Stimulated activated naive B cell treated with anti-CD40 and anti-IgM and Interleukin-4, amounts not matched to agents 10 μg/mL and 1 μg/mL and 100 μg/mL, for 72 hours (primary cell): ENCODE measurements at regions not wholly inside any gene's neighbourhood (a gene's known extent, or its start where the extent isn't known, plus 50 kb on each side); places are given as distances from the start of the nearest gene placed in this dataset.
"Not testable (repeated sequence)": the region's sequence is repeated elsewhere in the genome, so short reads cannot be mapped to it uniquely, and the experiment has no call there.

Source experiments
- ATAC-seq, 2 donors: fragments of 150-1000 bp; cut with Tn5 transposase; replicated peaks; 2 replicates each; pipeline ENCODE4 v1.10.0; 2021; ENCODE audit warnings: moderate library complexity in 1 of 2
- DNase-seq: peaks from one replicate; pipeline ENCODE4 v3.0.0; 2021
- H3K27ac Mint-ChIP-seq: one replicate; pipeline ENCODE4 v1.8.0; 2022; ENCODE audit warnings: mild to moderate bottlenecking, mixed read lengths
- H3K27me3 Mint-ChIP-seq, 2 donors: one replicate each; pipeline ENCODE4 v1.8.0; 2022; ENCODE audit warnings: mixed read lengths in 2 of 2
- H3K36me3 Mint-ChIP-seq, 2 donors: one replicate each; pipeline ENCODE4 v1.8.0; 2022; ENCODE audit warnings: mixed read lengths in 2 of 2, mild to moderate bottlenecking in 1 of 2
- H3K4me1 Mint-ChIP-seq, 2 donors: one replicate each; pipeline ENCODE4 v1.8.0; 2022; ENCODE audit warnings: mixed read lengths in 2 of 2, mild to moderate bottlenecking in 1 of 2
- H3K4me3 Mint-ChIP-seq, 2 donors: one replicate each; pipeline ENCODE4 v1.8.0; 2022; ENCODE audit warnings: mild to moderate bottlenecking in 2 of 2, mixed read lengths in 2 of 2, moderate library complexity in 1 of 2
- H3K9me3 Mint-ChIP-seq, 2 donors: one replicate each; pipeline ENCODE4 v1.8.0; 2022; ENCODE audit warnings: mixed read lengths in 2 of 2, mild to moderate bottlenecking in 1 of 2

GRCh38 chr17:27958708-27959381, 65.7 kb upstream of the LYRM9 start:
- no peak overlapping the region for H3K4me3 Mint-ChIP-seq
- DNase-seq (no peak), ATAC-seq (no peak)
- no peak overlapping the region for H3K27ac Mint-ChIP-seq
- no peaks in the 10 kb centered on the region for H3K9me3 Mint-ChIP-seq
- H3K4me1 Mint-ChIP-seq = no peaks in the 10 kb centered on the region
- H3K27me3 Mint-ChIP-seq = peaks cover 9 to 19% of the 10 kb centered on the region in 2 donors
- H3K36me3 Mint-ChIP-seq = no peaks in the 10 kb centered on the region

- Mint-ChIP-seq H3K4me3 (no peak overlapping the region), H3K36me3 (no peaks in the 10 kb centered on the region), H3K9me3 (no peaks in the 10 kb centered on the region), H3K27me3 (peaks cover 9 to 18% of the 10 kb centered on the region in 2 donors), H3K4me1 (no peaks in the 10 kb centered on the region), H3K27ac (no peak overlapping the region)
- ATAC-seq = no peak
- no peak for DNase-seq
These were observed 66.2 kb upstream of the LYRM9 start for GRCh38 chr17:27959382-27959709.

- no peak overlapping the region for H3K4me3 Mint-ChIP-seq
- ATAC-seq = no peak
- DNase-seq = no peak
- H3K36me3 Mint-ChIP-seq = no peaks in the 10 kb centered on the region
- no peaks in the 10 kb centered on the region for H3K9me3 Mint-ChIP-seq
- peaks cover 9 to 19% of the 10 kb centered on the region in 2 donors for H3K27me3 Mint-ChIP-seq
- H3K27ac Mint-ChIP-seq = no peak overlapping the region
- H3K4me1 Mint-ChIP-seq = no peaks in the 10 kb centered on the region
These were observed 67.2 kb upstream of the LYRM9 start for GRCh38 chr17:27960183-27960849.

- not testable (repeated sequence) for DNase-seq, ATAC-seq, H3K36me3 Mint-ChIP-seq, H3K9me3 Mint-ChIP-seq, H3K4me1 Mint-ChIP-seq, H3K27ac Mint-ChIP-seq, H3K4me3 Mint-ChIP-seq
- peaks cover 9 to 18% of the 10 kb centered on the region in 2 donors for H3K27me3 Mint-ChIP-seq
These were observed 69.4 kb upstream of the LYRM9 start for GRCh38 chr17:27962581-27962980.

GRCh38 chr17:27965224-27965623, 72.1 kb upstream of the LYRM9 start:
- no peak for DNase-seq
- no peaks in the 10 kb centered on the region for H3K36me3 Mint-ChIP-seq
- no peak overlapping the region for H3K4me3 Mint-ChIP-seq
- H3K27ac Mint-ChIP-seq = no peak overlapping the region
- H3K9me3 Mint-ChIP-seq = peaks cover 0 to 2% of the 10 kb centered on the region in 2 donors
- H3K27me3 Mint-ChIP-seq = peaks cover 15 to 33% of the 10 kb centered on the region in 2 donors
- ATAC-seq = no peak
- H3K4me1 Mint-ChIP-seq = no peaks in the 10 kb centered on the region

GRCh38 chr17:27968206-27968732, 74.2 kb upstream of the NLK start:
- peaks cover 16 to 33% of the 10 kb centered on the region in 2 donors for H3K27me3 Mint-ChIP-seq
- no peak for ATAC-seq

GRCh38 chr17:27970587-27970986, 71.9 kb upstream of the NLK start:
- Mint-ChIP-seq H3K9me3 (peaks cover 0 to 2% of the 10 kb centered on the region in 2 donors), H3K4me3 (no peak overlapping the region), H3K4me1 (no peaks in the 10 kb centered on the region), H3K27me3 (peaks cover 16 to 23% of the 10 kb centered on the region in 2 donors), H3K36me3 (peaks cover 0 to 2% of the 10 kb centered on the region in 2 donors), H3K27ac (no peak overlapping the region)
- ATAC-seq (no peak), DNase-seq (no peak)

More at GRCh38 chr17:27968206-27968732, 74.2 kb upstream of the NLK start:
- no peak for DNase-seq
- Mint-ChIP-seq H3K27ac (no peak overlapping the region), H3K9me3 (peaks cover 0 to 2% of the 10 kb centered on the region in 2 donors), H3K4me1 (no peaks in the 10 kb centered on the region), H3K36me3 (peaks cover 0 to 2% of the 10 kb centered on the region in 2 donors), H3K4me3 (no peak overlapping the region)

GRCh38 chr17:27973258-27974044, 69.0 kb upstream of the NLK start:
- Mint-ChIP-seq H3K4me1 (no peaks in the 10 kb centered on the region), H3K27ac (no peak overlapping the region), H3K27me3 (peaks cover 16 to 18% of the 10 kb centered on the region in 2 donors), H3K9me3 (no peaks in the 10 kb centered on the region), H3K4me3 (no peak overlapping the region), H3K36me3 (peaks cover 0 to 2% of the 10 kb centered on the region in 2 donors)
- no peak for ATAC-seq
- DNase-seq = no peak

- H3K27me3 Mint-ChIP-seq = peaks cover 14 to 16% of the 10 kb centered on the region in 2 donors
- H3K27ac Mint-ChIP-seq = no peak overlapping the region
- ATAC-seq = no peak
These were observed 68.4 kb upstream of the NLK start for GRCh38 chr17:27974045-27974436.

GRCh38 chr17:27974531-27975145, 67.8 kb upstream of the NLK start:
- ATAC-seq (no peak), DNase-seq (no peak)
- peaks cover 14 to 15% of the 10 kb centered on the region in 2 donors for H3K27me3 Mint-ChIP-seq
- peaks cover 0 to 2% of the 10 kb centered on the region in 2 donors for H3K36me3 Mint-ChIP-seq
- no peaks in the 10 kb centered on the region for H3K9me3 Mint-ChIP-seq
- H3K4me1 Mint-ChIP-seq = no peaks in the 10 kb centered on the region
- H3K27ac Mint-ChIP-seq = no peak overlapping the region
- no peak overlapping the region for H3K4me3 Mint-ChIP-seq

More at GRCh38 chr17:27974045-27974436, 68.4 kb upstream of the NLK start:
- no peak for DNase-seq
- Mint-ChIP-seq H3K9me3 (no peaks in the 10 kb centered on the region), H3K36me3 (peaks cover 0 to 2% of the 10 kb centered on the region in 2 donors), H3K4me1 (no peaks in the 10 kb centered on the region), H3K4me3 (no peak overlapping the region)

GRCh38 chr17:27975146-27976011, 67.1 kb upstream of the NLK start:
- Mint-ChIP-seq H3K36me3 (peaks cover 0 to 2% of the 10 kb centered on the region in 2 donors), H3K9me3 (no peaks in the 10 kb centered on the region), H3K4me1 (no peaks in the 10 kb centered on the region), H3K27me3 (peaks cover 6 to 8% of the 10 kb centered on the region in 2 donors), H3K4me3 (no peak overlapping the region), H3K27ac (no peak overlapping the region)
- ATAC-seq (peak in 1 of 2 donors; percentile 31), DNase-seq (no peak)

- peaks cover 0 to 3% of the 10 kb centered on the region in 2 donors for H3K27me3 Mint-ChIP-seq
- no peaks in the 10 kb centered on the region for H3K36me3 Mint-ChIP-seq
- H3K27ac Mint-ChIP-seq = no peak overlapping the region
- DNase-seq = no peak
- no peaks in the 10 kb centered on the region for H3K9me3 Mint-ChIP-seq
- peak in 1 of 2 donors; percentile 39 for ATAC-seq
- peaks cover 4 to 7% of the 10 kb centered on the region in 2 donors for H3K4me1 Mint-ChIP-seq
- no peak overlapping the region for H3K4me3 Mint-ChIP-seq
These were observed 66.1 kb upstream of the NLK start for GRCh38 chr17:27976331-27976730.
